Adrenal gland (tissue), 5 donors: ENCODE measurements at regions not wholly inside any gene's neighbourhood (a gene's known extent, or its start where the extent isn't known, plus 50 kb on each side); places are given as distances from the start of the nearest gene placed in this dataset.

Source experiments
- CTCF ChIP-seq, 6 experiments: fragments of 450-650 bp in 4 of 6; fragments of 200-600 bp in 2 of 6; sonication (generic) in 1 of 6; IDR thresholded peaks; 1 replicate in 5 of 6; 2 replicates in 1 of 6; pipeline versions ENCODE4 v1.5.1 to v1.8.0; 2016 to 2021; ENCODE audit warnings: antibody characterized with exemption in 6 of 6, mild to moderate bottlenecking in 2 of 6, moderate library complexity in 1 of 6
- POLR2A ChIP-seq, 2 donors: fragments of 450-650 bp; IDR thresholded peaks; one replicate each; pipeline ENCODE4 v1.6.1; 2017; ENCODE audit warnings: antibody characterized with exemption in 2 of 2, mild to moderate bottlenecking in 2 of 2, moderate library complexity in 1 of 2
- donor health status: DM: no; HTN: no; CAD: no.

- TF ChIP-seq CTCF (IDR thresholded peaks at IDR 0.05) (no peak), POLR2A (IDR thresholded peaks at IDR 0.05) (no peak)
Measured at GRCh38 chr18:30730915-30731314, 311.6 kb downstream of the DSC3 start.
